Dermis microvascular lymphatic vessel endothelial cell (primary cell): ENCODE measurements at regions not wholly inside any gene's neighbourhood (a gene's known extent, or its start where the extent isn't known, plus 50 kb on each side); places are given as distances from the start of the nearest gene placed in this dataset.
"Not testable (repeated sequence)": the region's sequence is repeated elsewhere in the genome, so short reads cannot be mapped to it uniquely, and the experiment has no call there.

Experiments
- DNase-seq, 2 donors: peaks; one replicate each; pipeline versions ENCODE4 v3.0.0 to v3.0.0-alpha.2; 2010; ENCODE audit warnings: low read depth in 2 of 2

DNA sequence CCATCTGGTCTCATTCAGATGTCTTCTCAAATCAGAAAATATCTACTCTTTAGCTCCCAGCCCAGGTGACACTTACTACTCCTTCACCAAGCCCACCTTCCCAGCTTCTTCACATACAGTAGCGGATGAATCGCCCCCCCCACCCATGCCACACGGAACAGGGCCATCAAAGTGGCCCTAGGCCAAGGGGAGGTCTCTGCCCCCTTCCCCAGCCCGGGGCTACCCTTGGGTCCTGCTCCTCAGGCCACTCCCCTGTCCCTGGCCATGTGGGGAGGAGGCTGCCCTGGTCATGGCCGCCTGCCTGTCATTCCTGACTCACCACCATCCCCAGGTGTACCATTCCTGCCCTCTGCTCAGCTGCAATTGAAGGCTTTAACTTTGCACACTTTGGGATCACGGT lies 142.8 kb downstream of the NECTIN1 start:
- no peak for DNase-seq

GRCh38 chr11:119585043-119585781 lies 143.8 kb downstream of the NECTIN1 start:
- DNase-seq: peak in 1 of 2 donors; percentile 12

- DNase-seq: peak in 1 of 2 donors; percentile 54
Measured at GRCh38 chr11:119584193-119585042, 144.6 kb downstream of the NECTIN1 start.

GRCh38 chr11:119583585-119583984 lies 145.4 kb downstream of the NECTIN1 start:
- no peak for DNase-seq

- DNase-seq: not testable (repeated sequence)
Measured at GRCh38 chr11:119581396-119581795, 147.6 kb downstream of the NECTIN1 start.

DNA sequence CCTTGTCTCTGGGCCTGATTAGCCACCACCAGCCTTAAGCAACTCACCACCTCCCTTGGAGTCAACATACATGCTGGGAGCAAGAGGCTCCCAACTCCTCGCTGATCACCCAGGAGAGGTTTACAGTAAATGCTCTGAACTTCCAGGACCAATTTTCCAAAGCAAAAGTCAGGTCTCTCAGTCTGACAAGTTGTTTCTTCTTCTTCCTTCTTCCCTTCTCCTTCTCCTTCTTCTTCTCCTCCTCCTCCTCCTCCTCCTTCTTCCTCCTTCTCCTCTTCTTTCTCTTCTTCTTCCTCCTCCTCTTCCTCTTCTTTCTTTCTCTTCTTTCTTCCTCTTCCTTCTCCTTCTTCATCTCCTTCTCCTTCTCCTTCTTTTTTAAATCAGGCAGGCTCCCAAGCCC lies 148.2 kb downstream of the NECTIN1 start:
- DNase-seq: no peak

DNA sequence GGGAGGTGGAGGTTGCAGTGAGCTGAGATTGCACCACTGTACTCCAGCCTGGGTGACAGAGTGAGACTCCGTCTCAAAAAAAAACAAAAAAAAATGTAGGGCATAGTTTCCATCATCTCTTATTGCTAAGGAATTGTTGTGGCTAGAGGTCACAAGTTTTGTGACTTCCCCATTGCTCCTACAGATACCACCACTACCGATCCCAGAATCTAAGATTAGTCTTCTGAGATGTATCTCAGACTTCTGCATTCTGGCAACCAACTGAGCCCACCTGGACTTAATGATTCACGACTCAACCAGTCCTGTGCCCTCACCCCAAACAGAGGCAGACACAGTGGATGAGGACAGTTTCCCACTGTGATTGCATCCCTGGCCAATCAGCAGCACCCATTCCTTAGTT lies 148.9 kb downstream of the NECTIN1 start:
- no peak for DNase-seq

DNA sequence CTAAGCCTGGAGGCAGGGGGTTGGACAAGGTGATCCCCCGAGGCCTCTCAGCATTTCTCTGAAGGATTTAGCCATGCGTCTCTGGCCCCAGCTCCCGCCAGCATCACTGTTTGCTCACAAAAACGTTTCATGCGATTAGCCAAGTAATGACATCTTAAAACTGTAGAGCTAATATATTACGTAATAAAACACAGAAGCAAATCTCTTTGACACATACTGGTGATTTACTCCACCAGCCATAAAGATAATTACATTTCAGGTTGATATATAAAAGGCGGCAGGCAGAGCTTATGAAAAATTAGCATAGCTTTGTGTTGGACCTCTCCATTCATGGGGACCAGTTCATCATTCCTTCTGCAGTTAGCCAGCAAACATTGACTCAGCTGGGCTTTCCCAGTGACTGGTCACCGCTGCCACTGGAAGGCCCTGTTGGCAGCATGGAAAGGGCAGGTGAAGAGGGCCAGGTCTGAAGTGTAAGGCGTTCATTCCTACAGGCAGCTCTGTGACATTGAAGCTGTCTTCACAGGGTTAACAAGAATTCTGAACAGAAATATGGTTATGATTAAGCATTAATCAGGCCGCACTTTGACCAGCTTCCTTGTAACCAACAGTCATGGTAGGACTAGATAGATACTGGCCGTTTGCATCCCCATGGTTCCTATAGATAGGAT lies 150.3 kb downstream of the NECTIN1 start:
- DNase-seq: no peak

- DNase-seq: no peak
Measured at GRCh38 chr11:119573858-119574257, 150.9 kb upstream of the THY1 start.

- DNase-seq: no peak
Measured at GRCh38 chr11:119572481-119573424, 149.8 kb upstream of the THY1 start.

GRCh38 chr11:119571311-119571710 lies 148.3 kb upstream of the THY1 start:
- no peak for DNase-seq

- peak in 1 of 2 donors; percentile 6 for DNase-seq
Measured at GRCh38 chr11:119567688-119568582, 145.0 kb upstream of the THY1 start.

GRCh38 chr11:119566319-119566718 lies 143.3 kb upstream of the THY1 start:
- no peak for DNase-seq

DNA sequence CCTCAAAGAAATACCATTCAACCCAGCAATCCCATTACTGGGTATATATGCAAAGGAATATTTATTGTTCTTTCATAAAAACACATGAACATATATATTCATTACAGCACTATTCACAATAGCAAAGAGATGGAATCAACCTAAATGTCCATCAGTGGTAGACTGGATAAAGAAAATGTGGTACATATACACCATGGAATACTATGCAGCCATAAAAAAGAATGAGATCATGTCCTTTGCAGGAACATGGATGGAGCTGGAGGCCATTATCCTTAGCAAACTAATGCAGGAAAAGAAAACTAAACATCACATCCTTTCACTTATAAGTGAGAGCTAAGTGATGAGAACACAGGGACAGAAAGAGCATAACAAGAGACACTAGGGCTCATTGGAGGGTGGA lies 142.7 kb upstream of the THY1 start:
- not testable (repeated sequence) for DNase-seq

DNA sequence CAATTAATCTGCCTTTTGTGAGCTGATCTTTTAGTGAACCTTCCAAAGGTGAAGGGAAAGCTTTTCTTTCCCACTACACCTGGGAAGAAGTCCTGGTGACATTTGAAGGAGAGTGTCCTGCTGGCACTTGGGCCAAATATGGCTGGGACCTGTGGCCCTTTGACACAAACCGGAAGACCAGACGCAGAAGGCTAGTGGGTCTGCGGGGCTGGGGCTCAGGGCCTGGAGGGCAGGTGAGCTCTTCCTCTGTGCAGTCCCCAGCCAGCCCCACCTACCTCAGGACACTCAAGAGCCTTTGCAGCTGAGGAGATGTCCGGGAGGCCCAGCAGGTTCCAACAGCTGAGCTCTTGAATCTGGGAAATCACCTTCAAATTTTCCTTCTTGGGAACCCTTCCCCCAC lies 138.0 kb upstream of the THY1 start:
- no peak for DNase-seq

GRCh38 chr11:119560291-119560690 lies 137.3 kb upstream of the THY1 start:
- DNase-seq: no peak

- no peak for DNase-seq
Measured at GRCh38 chr11:119552106-119552485, 129.1 kb upstream of the THY1 start.

GRCh38 chr11:119551420-119552105 lies 128.6 kb upstream of the THY1 start:
- no peak for DNase-seq

DNA sequence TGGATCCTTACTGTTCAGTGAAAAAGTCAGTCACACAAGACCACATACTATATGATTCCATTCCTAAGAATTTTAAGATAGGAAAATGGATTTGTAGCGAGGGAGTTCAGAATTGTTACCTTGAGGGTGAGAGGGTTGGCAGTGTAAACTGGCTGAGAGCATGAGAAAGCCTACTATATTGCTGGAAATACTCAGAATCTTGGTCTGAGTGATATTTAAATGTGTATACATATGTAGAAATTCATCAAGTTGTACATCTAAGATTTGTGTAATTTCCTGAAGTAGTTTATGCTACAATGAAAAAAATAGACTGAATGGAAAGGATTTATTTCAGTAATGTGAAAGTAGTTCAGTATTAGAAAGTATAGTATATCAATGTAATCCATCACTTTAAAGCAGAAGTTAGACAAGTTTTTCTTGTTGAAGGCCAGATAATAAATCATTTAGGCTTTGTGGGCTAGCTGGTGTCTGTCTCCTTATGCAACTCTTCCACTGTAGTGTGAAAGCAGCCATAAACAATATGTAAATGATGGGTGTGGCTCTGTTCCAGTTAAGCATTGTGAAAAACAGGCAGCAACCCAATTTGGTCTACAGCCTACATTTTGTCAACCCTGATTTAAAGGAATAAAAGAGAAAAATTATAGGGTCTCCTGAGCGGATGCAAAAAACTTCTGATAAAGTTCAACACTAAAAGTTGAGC lies 127.2 kb upstream of the THY1 start:
- DNase-seq: no peak
